ENCODE measurements at regions not wholly inside any gene's neighbourhood (a gene's known extent, or its start where the extent isn't known, plus 50 kb on each side); places are given as distances from the start of the nearest gene placed in this dataset.

GRCh38 chr2:150110548-150110947 lies 376.9 kb downstream of the RND3 start:
- Histone ChIP-seq H3K4me3 (no peak overlapping the region), H3K36me3 (no peaks in the 10 kb centered on the region), H3K4me1 (peaks cover 6% of the 10 kb centered on the region), H3K27me3 (ENCODE audit: low read depth) (no peaks in the 10 kb centered on the region), H3K27ac (replicated peaks) (no peak overlapping the region), H3K9me3 (replicated peaks) (no peaks in the 10 kb centered on the region)
- intact Hi-C loops (cut with micrococcal nuclease): no loop called here
- DNase-seq: no peak
- TF ChIP-seq CTCF (IDR thresholded peaks at IDR 0.05; ENCODE audit: borderline replicate concordance): no peak

GRCh38 chr2:150109912-150110311 lies 377.6 kb downstream of the RND3 start:
- Histone ChIP-seq H3K27ac (replicated peaks) (no peak overlapping the region), H3K4me1 (peaks cover 6% of the 10 kb centered on the region), H3K9me3 (replicated peaks) (no peaks in the 10 kb centered on the region), H3K4me3 (no peak overlapping the region), H3K36me3 (no peaks in the 10 kb centered on the region), H3K27me3 (ENCODE audit: low read depth) (no peaks in the 10 kb centered on the region)
- DNase-seq: no peak
- intact Hi-C loops (cut with micrococcal nuclease): no loop called here
- TF ChIP-seq CTCF (IDR thresholded peaks at IDR 0.05; ENCODE audit: borderline replicate concordance): no peak

- no peak overlapping the region for H3K4me3 ChIP-seq
- H3K27me3 ChIP-seq (ENCODE audit: low read depth): no peaks in the 10 kb centered on the region
- TF ChIP-seq CTCF (IDR thresholded peaks at IDR 0.05; ENCODE audit: borderline replicate concordance): no peak
- H3K9me3 ChIP-seq (replicated peaks): no peaks in the 10 kb centered on the region
- no peak for DNase-seq
- intact Hi-C loops (cut with micrococcal nuclease): no loop called here
- peaks cover 6% of the 10 kb centered on the region for H3K4me1 ChIP-seq
- no peak overlapping the region for H3K27ac ChIP-seq (replicated peaks)
- no peaks in the 10 kb centered on the region for H3K36me3 ChIP-seq
Observed at GRCh38 chr2:150109028-150109427, 378.4 kb downstream of the RND3 start.

GRCh38 chr2:150107816-150108215 lies 379.7 kb downstream of the RND3 start:
- Histone ChIP-seq H3K36me3 (no peaks in the 10 kb centered on the region), H3K9me3 (replicated peaks) (no peaks in the 10 kb centered on the region), H3K4me1 (peaks cover 6% of the 10 kb centered on the region), H3K27ac (replicated peaks) (no peak overlapping the region), H3K27me3 (ENCODE audit: low read depth) (no peaks in the 10 kb centered on the region), H3K4me3 (no peak overlapping the region)
- intact Hi-C loops (cut with micrococcal nuclease): no loop called here
- no peak for DNase-seq
- TF ChIP-seq CTCF (IDR thresholded peaks at IDR 0.05; ENCODE audit: borderline replicate concordance): no peak

- Histone ChIP-seq H3K4me3 (no peak overlapping the region), H3K9me3 (replicated peaks) (no peaks in the 10 kb centered on the region), H3K4me1 (peaks cover 6% of the 10 kb centered on the region), H3K27me3 (ENCODE audit: low read depth) (no peaks in the 10 kb centered on the region), H3K27ac (replicated peaks) (no peak overlapping the region), H3K36me3 (no peaks in the 10 kb centered on the region)
- no peak for TF ChIP-seq CTCF (IDR thresholded peaks at IDR 0.05; ENCODE audit: borderline replicate concordance)
- intact Hi-C loops (cut with micrococcal nuclease): no loop called here
- no peak for DNase-seq
Observed at GRCh38 chr2:150107170-150107569, 380.3 kb downstream of the RND3 start.

- no peak for TF ChIP-seq CTCF (IDR thresholded peaks at IDR 0.05; ENCODE audit: borderline replicate concordance)
- no peaks in the 10 kb centered on the region for H3K9me3 ChIP-seq (replicated peaks)
- intact Hi-C loops (cut with micrococcal nuclease): no loop called here
Observed at GRCh38 chr2:150101947-150102346, 385.5 kb downstream of the RND3 start.

More at GRCh38 chr2:150101947-150102346, 385.5 kb downstream of the RND3 start:
- no peak overlapping the region for H3K27ac ChIP-seq (replicated peaks)
- no peak for DNase-seq
- peaks cover 11% of the 10 kb centered on the region for H3K4me1 ChIP-seq
- no peak overlapping the region for H3K4me3 ChIP-seq
- no peaks in the 10 kb centered on the region for H3K36me3 ChIP-seq
- no peaks in the 10 kb centered on the region for H3K27me3 ChIP-seq (ENCODE audit: low read depth)
